Body of pancreas (tissue), 4 donors: ENCODE measurements at regions not wholly inside any gene's neighbourhood (a gene's known extent, or its start where the extent isn't known, plus 50 kb on each side); places are given as distances from the start of the nearest gene placed in this dataset.

Experiments used
- POLR2A ChIP-seq, 3 donors: fragments of 450-650 bp; IDR thresholded peaks; one replicate each; pipeline ENCODE4 v1.6.1; 2016; ENCODE audit warnings: antibody characterized with exemption in 3 of 3, mild to moderate bottlenecking in 2 of 3
- TF ChIP-seq, protein P1 (sequence below), 7 experiments: fragments of 450-650 bp in 4 of 7; fragments of 200-600 bp in 3 of 7; sonication (generic) in 3 of 7; IDR thresholded peaks; one replicate each; pipeline ENCODE4 v1.5.1; 2016 to 2019; ENCODE audit warnings: antibody characterized with exemption in 7 of 7

DNA sequence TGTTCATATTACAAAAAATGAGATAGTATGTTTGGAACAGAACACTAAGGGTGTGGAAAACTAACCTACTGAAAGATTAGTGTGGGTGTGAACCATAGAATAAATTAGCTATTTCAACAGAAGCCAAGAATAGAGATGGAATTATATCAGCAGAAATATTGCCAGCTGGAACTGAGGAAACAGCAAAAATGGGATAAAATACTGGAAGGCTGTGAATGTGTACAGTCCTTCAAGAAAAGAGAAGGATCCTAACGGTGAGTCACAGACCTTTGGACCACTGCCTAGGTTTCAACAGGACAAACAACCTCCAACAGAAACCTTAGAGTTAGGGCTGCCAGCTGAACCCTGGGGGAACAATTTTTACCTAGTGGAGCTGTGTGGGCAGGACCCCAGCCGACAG, 395.0 kb downstream of the ZWINT start:
- TF ChIP-seq, protein P1, sequence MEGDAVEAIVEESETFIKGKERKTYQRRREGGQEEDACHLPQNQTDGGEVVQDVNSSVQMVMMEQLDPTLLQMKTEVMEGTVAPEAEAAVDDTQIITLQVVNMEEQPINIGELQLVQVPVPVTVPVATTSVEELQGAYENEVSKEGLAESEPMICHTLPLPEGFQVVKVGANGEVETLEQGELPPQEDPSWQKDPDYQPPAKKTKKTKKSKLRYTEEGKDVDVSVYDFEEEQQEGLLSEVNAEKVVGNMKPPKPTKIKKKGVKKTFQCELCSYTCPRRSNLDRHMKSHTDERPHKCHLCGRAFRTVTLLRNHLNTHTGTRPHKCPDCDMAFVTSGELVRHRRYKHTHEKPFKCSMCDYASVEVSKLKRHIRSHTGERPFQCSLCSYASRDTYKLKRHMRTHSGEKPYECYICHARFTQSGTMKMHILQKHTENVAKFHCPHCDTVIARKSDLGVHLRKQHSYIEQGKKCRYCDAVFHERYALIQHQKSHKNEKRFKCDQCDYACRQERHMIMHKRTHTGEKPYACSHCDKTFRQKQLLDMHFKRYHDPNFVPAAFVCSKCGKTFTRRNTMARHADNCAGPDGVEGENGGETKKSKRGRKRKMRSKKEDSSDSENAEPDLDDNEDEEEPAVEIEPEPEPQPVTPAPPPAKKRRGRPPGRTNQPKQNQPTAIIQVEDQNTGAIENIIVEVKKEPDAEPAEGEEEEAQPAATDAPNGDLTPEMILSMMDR (IDR thresholded peaks at IDR 0.05) = no peak
- no peak for TF ChIP-seq POLR2A (IDR thresholded peaks at IDR 0.05)
